GM18868 (cell line): ENCODE measurements at regions not wholly inside any gene's neighbourhood (a gene's known extent, or its start where the extent isn't known, plus 50 kb on each side); places are given as distances from the start of the nearest gene placed in this dataset.
"Not testable (repeated sequence)": the region's sequence is repeated elsewhere in the genome, so short reads cannot be mapped to it uniquely, and the experiment has no call there.

Experiments
- ATAC-seq: cut with Tn5 transposase; IDR thresholded peaks from one replicate; pipeline ENCODE4 v1.9.1; 2021; ENCODE audit warnings: mild to moderate bottlenecking, moderate library complexity; ENCODE audit not compliant: unreplicated experiment

DNA sequence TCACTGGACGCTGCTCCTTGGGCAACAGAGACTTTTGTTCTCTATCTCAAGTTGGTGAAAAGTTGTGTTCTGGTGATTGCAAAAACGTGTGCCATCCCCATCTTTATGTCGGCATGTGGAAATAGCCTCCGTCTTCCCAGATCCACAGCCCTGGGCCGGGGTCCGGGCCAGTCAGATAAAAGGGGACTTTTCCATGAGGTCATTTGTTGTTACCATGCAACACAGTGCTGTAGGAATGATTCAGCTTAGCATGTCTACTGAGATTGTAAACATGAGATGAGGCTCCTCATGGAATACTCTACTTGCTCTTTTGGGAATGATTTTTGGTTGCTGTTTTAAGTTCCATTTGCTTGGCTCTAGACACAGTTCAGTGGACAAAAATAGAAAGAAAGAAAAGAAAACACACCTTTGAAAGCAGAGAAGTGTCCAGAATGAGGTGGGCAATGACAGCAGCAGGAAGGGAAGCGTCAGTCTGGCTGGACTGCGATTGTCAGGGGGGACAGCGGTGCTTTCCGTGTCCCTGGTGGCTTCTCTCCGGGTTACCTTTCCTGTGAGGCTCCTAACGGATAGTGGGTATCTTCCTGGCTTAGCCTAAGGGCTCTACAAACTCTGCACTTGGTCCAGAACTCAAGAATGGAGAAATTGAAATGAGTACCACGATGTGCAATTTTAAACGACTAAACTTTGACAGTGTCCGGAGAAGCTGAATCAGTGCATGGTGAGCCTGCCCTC lies 91.6 kb downstream of the TEX29 start:
- ATAC-seq = no peak

- no peak for ATAC-seq
Observed at GRCh38 chr13:111413407-111414187, 93.2 kb downstream of the TEX29 start.

DNA sequence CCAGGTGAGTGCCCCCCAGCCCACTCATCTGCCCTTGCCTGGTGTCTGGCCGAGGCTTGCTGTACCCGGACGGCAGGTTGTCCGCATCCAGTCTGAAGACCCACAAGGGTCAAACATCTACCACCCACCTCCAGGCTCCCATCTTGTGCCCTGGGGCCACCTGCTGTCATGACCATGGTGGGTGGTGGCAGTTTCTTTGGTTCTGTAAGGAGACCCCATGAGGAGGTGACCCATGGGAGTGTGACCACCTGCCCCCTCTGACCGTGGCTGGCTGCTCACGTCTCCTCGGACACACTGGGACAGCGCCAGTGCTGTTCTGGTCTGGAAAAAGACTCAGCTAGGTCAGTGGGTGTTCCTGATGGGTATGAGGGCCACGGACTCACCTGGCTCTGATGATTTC lies 93.9 kb downstream of the TEX29 start:
- no peak for ATAC-seq

DNA sequence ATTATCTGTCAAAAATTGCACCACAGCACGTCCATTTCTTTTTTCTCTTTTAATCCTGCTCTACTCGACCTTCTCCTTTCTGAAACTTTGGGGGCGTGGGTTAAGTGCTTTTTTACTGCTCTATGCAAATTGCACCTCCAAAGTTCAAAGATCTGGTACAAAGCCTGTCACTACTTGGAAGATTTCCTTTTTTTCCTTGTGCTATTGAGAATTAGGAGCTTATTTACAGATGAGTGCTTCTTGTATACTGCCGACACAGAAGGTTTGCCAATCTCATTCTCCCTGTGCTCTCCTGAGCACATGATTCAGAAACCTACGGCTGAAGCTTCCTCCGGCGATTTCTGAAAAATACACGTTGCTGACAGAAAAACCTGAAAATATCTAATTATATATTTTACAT lies 94.8 kb downstream of the TEX29 start:
- no peak for ATAC-seq

DNA sequence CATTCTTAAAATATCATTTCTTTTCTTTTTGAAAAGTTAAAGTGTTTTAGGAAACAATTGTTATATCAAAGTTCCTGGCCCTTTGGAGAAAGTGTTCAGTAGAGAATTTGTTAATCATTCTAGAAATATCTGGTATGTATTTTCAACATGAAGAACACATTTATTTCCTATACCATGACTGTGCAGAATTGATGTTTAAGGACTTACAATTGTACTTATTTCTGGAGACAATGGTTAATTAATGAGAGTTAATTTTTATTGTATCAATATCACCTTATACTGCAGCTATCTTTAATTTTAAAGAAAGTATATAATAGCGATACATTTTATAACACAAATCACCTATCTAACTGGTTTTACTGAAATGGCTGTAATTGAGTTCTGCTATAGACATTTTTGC lies 95.3 kb downstream of the TEX29 start:
- ATAC-seq = no peak

- no peak for ATAC-seq
Observed at GRCh38 chr13:111418101-111418500, 97.7 kb downstream of the TEX29 start.

- ATAC-seq = no peak
Observed at GRCh38 chr13:111420113-111420876, 99.9 kb downstream of the TEX29 start.

GRCh38 chr13:111421216-111421615 lies 100.8 kb downstream of the TEX29 start:
- no peak for ATAC-seq

DNA sequence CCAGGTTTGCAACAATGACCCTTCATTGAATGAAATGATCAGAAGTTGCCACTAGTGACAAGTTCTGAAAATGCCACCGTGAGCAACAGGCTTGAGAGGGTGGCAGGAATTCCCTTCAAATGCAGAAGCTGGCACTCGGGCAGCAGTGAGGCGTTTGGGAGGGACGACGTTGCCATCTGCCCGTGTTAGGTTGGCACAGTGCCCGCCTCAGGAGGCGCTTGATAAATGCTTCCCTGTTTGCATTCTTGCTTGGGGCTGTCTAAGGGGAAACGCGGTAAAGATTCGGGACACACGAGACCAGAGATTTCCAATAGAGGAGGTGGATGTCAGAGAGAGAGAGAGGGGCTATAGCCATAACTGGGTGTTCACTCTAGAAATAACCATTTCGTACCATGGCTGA lies 101.9 kb downstream of the TEX29 start:
- ATAC-seq = no peak

- no peak for ATAC-seq
Observed at GRCh38 chr13:111423168-111423785, 102.8 kb downstream of the TEX29 start.

- ATAC-seq = no peak
Observed at GRCh38 chr13:111424134-111424533, 103.7 kb downstream of the TEX29 start.

- no peak for ATAC-seq
Observed at GRCh38 chr13:111425326-111425725, 104.9 kb downstream of the TEX29 start.

DNA sequence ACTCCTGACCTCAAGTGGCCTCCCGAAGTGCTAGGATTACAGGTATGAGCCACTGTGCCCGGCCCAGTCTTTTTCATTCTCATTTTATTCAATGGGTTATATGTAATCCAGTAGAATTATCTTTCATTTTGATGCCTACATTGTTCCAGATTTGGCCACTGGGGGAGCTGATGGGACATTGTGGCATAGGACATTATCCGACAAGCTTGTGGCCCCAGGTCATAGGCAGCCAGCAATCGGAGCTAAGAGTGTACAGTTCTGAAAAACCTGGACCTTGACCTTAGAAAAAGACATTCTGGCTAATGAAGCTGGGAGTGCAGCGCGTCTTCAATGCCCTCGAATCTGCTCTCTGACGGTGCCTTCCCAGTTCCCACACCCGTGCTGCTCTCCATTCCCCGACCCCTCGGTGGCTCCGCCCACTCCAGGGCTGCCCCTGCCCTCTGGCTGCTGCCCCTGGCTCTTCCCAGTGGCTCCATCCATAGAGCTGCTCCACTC lies 108.7 kb downstream of the TEX29 start:
- peak; percentile 66 for ATAC-seq

DNA sequence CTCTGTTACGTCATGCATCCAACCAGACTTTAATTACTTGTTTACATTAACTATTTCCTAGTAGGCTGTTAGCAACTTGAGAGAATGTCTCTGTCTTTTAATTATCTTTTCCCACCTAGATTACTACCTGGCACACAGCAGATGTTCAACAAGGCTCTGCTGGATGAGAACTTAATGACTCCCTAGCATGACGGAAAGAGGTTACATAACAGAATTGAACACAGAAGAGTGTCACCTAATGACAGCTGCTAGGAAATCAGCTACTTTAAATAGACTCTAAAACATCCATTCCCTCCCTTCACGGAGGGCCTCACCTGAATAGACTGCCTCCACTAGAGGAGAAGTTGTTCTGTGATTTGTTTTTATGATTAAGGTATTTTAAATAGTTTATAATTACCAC lies 110.8 kb downstream of the TEX29 start:
- no peak for ATAC-seq

- no peak for ATAC-seq
Observed at GRCh38 chr13:111434578-111435159, 114.2 kb downstream of the TEX29 start.

DNA sequence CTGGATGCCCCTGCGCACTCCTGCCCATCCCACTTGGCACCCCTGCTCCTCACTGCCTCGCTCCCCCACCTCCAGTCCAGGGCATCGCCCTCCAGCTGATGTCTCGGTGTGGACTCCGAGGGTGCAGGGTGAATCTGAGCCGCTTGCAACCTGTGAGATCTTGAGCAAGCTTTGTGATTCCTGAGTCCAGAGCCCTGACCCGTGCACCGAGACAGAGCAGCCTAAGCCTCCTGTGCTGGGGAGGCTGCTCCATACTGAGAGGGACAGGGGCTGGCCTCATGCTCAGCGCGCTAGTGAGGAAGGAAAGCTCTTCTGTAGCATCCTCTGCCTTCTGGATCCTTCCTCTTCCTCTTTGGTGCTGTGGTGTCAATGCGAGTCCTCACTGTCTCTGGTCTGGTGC lies 116.0 kb downstream of the TEX29 start:
- ATAC-seq = no peak

DNA sequence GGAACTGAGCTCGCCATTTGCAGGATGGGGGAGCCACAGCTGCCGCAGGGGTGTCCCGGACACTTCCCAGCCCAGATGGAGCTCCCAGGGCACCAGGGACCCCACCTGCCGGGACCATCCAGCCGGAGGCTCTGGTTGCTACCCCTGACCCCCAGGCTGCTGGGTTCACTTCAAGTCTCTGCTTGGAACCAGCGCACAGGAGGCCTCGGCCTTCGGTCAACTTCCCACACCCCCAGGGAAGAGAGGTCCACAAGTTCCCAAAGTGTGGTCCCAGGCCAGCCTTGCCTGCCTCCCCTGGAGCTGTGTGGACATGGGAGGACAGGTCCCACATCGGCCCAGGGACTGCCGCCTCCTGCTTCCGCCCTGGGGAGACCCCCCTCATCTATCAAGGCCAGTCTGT lies 117.0 kb downstream of the TEX29 start:
- no peak for ATAC-seq

GRCh38 chr13:111437856-111438547 lies 117.6 kb downstream of the TEX29 start:
- ATAC-seq = no peak

- ATAC-seq = not testable (repeated sequence)
Observed at GRCh38 chr13:111440492-111440891, 120.0 kb downstream of the TEX29 start.

GRCh38 chr13:111443981-111444380 lies 123.5 kb downstream of the TEX29 start:
- ATAC-seq = no peak
